Tibial artery (tissue), 4 donors: ENCODE measurements at regions not wholly inside any gene's neighbourhood (a gene's known extent, or its start where the extent isn't known, plus 50 kb on each side); places are given as distances from the start of the nearest gene placed in this dataset.

Source experiments
- DNase-seq, 2 donors: peaks; one replicate each; pipeline ENCODE4 v3.0.0-alpha.2; 2019
- H3K27ac ChIP-seq, 2 donors: fragments of 200-600 bp; sonication (generic) in 1 of 2; 1 replicate in 1 of 2; 2 replicates in 1 of 2; pipeline ENCODE4 v1.5.1; 2018 to 2019; ENCODE audit warnings: mild to moderate bottlenecking in 1 of 2
- H3K27me3 ChIP-seq, 2 donors: fragments of 200-600 bp; sonication (generic) in 1 of 2; one replicate each; pipeline versions ENCODE4 v1.5.1 to v1.6.0; 2016 to 2019
- H3K36me3 ChIP-seq, 3 donors: fragments of 200-600 bp; sonication (generic) in 2 of 3; one replicate each; pipeline ENCODE4 v1.5.1; 2016 to 2019; ENCODE audit warnings: mild to moderate bottlenecking in 2 of 3
- H3K4me1 ChIP-seq, 4 donors: fragments of 200-600 bp; sonication (generic) in 2 of 4; 1 replicate in 3 of 4; 2 replicates in 1 of 4; pipeline ENCODE4 v1.5.1; 2016 to 2019
- H3K4me3 ChIP-seq, 2 donors: fragments of 200-600 bp; sonication (generic) in 1 of 2; 1 replicate in 1 of 2; 2 replicates in 1 of 2; pipeline ENCODE4 v1.5.1; 2018 to 2019; ENCODE audit warnings: mild to moderate bottlenecking in 2 of 2
- H3K9me3 ChIP-seq, 3 donors: fragments of 200-600 bp; sonication (generic) in 1 of 3; one replicate each; pipeline ENCODE4 v1.5.1; 2016 to 2019
- CTCF ChIP-seq, 2 experiments: fragments of 200-600 bp in 1 of 2; fragments of 450-650 bp in 1 of 2; IDR thresholded peaks; one replicate each; pipeline ENCODE4 v1.5.1; 2017 to 2019; ENCODE audit warnings: antibody characterized with exemption in 2 of 2, mild to moderate bottlenecking in 1 of 2, moderate library complexity in 1 of 2
- intact Hi-C: fragments of 100-400 bp; cut with DNase I; formaldehyde crosslinking; loops from one replicate; pipeline ENCODE4 v1.15.0; 2023; ENCODE audit warnings: low total_unique reads

- no peak overlapping the region for H3K4me3 ChIP-seq
- TF ChIP-seq CTCF (IDR thresholded peaks at IDR 0.05) = no peak
- H3K9me3 ChIP-seq = no peaks in the 10 kb centered on the region
- intact Hi-C loops = no loop called here
- H3K27me3 ChIP-seq = no peaks in the 10 kb centered on the region
- peaks cover 0 to 11% (median 3%) of the 10 kb centered on the region in 4 donors for H3K4me1 ChIP-seq
- no peak overlapping the region for H3K27ac ChIP-seq
- H3K36me3 ChIP-seq = no peaks in the 10 kb centered on the region
- no peak for DNase-seq
These were observed 160.9 kb upstream of the SLCO3A1 start for GRCh38 chr15:91692596-91692995.

- intact Hi-C loops = no loop called here
- no peaks in the 10 kb centered on the region for H3K9me3 ChIP-seq
- H3K4me3 ChIP-seq = peak overlapping the region; percentile 28 to 32
- peak overlapping the region; percentile 72 for H3K27ac ChIP-seq
- TF ChIP-seq CTCF (IDR thresholded peaks at IDR 0.05) = no peak
- no peaks in the 10 kb centered on the region for H3K36me3 ChIP-seq
- peaks cover 0 to 11% (median 3%) of the 10 kb centered on the region in 4 donors for H3K4me1 ChIP-seq
- peak; percentile 63 to 71 for DNase-seq
- H3K27me3 ChIP-seq = no peaks in the 10 kb centered on the region
These were observed 159.2 kb upstream of the SLCO3A1 start for GRCh38 chr15:91694131-91694830.

GRCh38 chr15:91694831-91695210, 158.7 kb upstream of the SLCO3A1 start:
- no peaks in the 10 kb centered on the region for H3K36me3 ChIP-seq
- no peaks in the 10 kb centered on the region for H3K9me3 ChIP-seq
- peak; percentile 69 to 71 for DNase-seq
- peak overlapping the region; percentile 28 to 32 for H3K4me3 ChIP-seq
- intact Hi-C loops = no loop called here
- H3K27me3 ChIP-seq = no peaks in the 10 kb centered on the region
- peak overlapping the region; percentile 72 for H3K27ac ChIP-seq
- H3K4me1 ChIP-seq = peaks cover 0 to 11% (median 3%) of the 10 kb centered on the region in 4 donors
- TF ChIP-seq CTCF (IDR thresholded peaks at IDR 0.05) = no peak

- Histone ChIP-seq H3K4me1 (peaks cover 0 to 11% (median 3%) of the 10 kb centered on the region in 4 donors), H3K36me3 (no peaks in the 10 kb centered on the region), H3K4me3 (no peak overlapping the region), H3K27ac (no peak overlapping the region), H3K27me3 (no peaks in the 10 kb centered on the region), H3K9me3 (no peaks in the 10 kb centered on the region)
- TF ChIP-seq CTCF (IDR thresholded peaks at IDR 0.05) = no peak
- DNase-seq = no peak
- intact Hi-C loops = no loop called here
These were observed 157.7 kb upstream of the SLCO3A1 start for GRCh38 chr15:91695799-91696198.

- H3K4me3 ChIP-seq = no peak overlapping the region
- H3K36me3 ChIP-seq = no peaks in the 10 kb centered on the region
- no peak for TF ChIP-seq CTCF (IDR thresholded peaks at IDR 0.05)
- intact Hi-C loops = no loop called here
- DNase-seq = no peak
- H3K9me3 ChIP-seq = no peaks in the 10 kb centered on the region
- no peaks in the 10 kb centered on the region for H3K27me3 ChIP-seq
- no peak overlapping the region for H3K27ac ChIP-seq
- H3K4me1 ChIP-seq = peaks cover 0 to 11% (median 3%) of the 10 kb centered on the region in 4 donors
These were observed 156.5 kb upstream of the SLCO3A1 start for GRCh38 chr15:91696981-91697380.
